Cardiac muscle cell (in vitro differentiated cells and primary cell): ENCODE measurements at regions not wholly inside any gene's neighbourhood (a gene's known extent, or its start where the extent isn't known, plus 50 kb on each side); places are given as distances from the start of the nearest gene placed in this dataset.
"Not testable (repeated sequence)": the region's sequence is repeated elsewhere in the genome, so short reads cannot be mapped to it uniquely, and the experiment has no call there.

Experiments used
- DNase-seq, 2 donors: peaks; one replicate each; pipeline versions ENCODE4 v3.0.0 to v3.0.0-alpha.2; 2010 to 2017; ENCODE audit warnings: low read depth in 1 of 2, low spot score in 1 of 2
- H3K27ac ChIP-seq: fragments of 200-600 bp; sonication (generic); 2 replicates; pipeline ENCODE4 v1.5.1; 2016
- H3K27me3 ChIP-seq: fragments of 200-600 bp; sonication (generic); 2 replicates; pipeline ENCODE4 v1.6.0; 2016; ENCODE audit warnings: control low read depth
- H3K36me3 ChIP-seq: fragments of 200-600 bp; sonication (generic); 2 replicates; pipeline ENCODE4 v1.5.1; 2016; ENCODE audit warnings: control low read depth
- H3K4me1 ChIP-seq: fragments of 200-600 bp; sonication (generic); 2 replicates; pipeline ENCODE4 v1.8.1; 2017; ENCODE audit warnings: low read depth, mild to moderate bottlenecking, mixed run types
- H3K4me3 ChIP-seq: fragments of 200-600 bp; sonication (generic); 2 replicates; pipeline ENCODE4 v1.5.1; 2016; ENCODE audit warnings: mild to moderate bottlenecking
- H3K9me3 ChIP-seq: fragments of 200-600 bp; sonication (generic); 2 replicates; pipeline ENCODE4 v1.5.1; 2017; ENCODE audit warnings: low read depth, mild to moderate bottlenecking, control low read depth
- TF ChIP-seq, protein P1 (sequence below): IDR thresholded peaks from 2 replicates; pipeline ENCODE4 v1.5.1; 2012; ENCODE audit warnings: low read depth, mild to moderate bottlenecking, low read length

DNA sequence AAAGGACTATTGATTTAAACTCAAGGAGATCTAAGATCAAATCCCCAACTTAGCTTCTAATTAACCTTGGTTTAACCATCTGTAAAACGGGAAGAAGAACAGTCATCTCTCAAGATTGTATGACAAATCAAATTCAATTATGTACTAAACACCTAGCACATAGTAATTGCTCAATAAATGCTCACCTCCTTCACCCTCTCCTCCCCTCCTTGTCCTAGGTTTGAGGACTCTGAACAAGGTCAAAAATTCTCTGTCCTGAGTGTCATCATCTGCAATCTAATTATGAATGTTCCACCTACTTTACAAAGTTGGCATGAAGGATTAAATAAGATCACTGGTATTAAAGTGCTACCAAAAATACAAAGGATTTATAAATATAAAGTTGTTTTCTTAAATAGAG lies 320.1 kb upstream of the PPARGC1A start:
- Histone ChIP-seq H3K27ac (no peak overlapping the region), H3K36me3 (no peaks in the 10 kb centered on the region), H3K27me3 (no peaks in the 10 kb centered on the region), H3K9me3 (no peaks in the 10 kb centered on the region), H3K4me1 (no peaks in the 10 kb centered on the region), H3K4me3 (no peak overlapping the region)
- DNase-seq, result peak in 1 of 2 donors; percentile 12
- TF ChIP-seq, protein P1, sequence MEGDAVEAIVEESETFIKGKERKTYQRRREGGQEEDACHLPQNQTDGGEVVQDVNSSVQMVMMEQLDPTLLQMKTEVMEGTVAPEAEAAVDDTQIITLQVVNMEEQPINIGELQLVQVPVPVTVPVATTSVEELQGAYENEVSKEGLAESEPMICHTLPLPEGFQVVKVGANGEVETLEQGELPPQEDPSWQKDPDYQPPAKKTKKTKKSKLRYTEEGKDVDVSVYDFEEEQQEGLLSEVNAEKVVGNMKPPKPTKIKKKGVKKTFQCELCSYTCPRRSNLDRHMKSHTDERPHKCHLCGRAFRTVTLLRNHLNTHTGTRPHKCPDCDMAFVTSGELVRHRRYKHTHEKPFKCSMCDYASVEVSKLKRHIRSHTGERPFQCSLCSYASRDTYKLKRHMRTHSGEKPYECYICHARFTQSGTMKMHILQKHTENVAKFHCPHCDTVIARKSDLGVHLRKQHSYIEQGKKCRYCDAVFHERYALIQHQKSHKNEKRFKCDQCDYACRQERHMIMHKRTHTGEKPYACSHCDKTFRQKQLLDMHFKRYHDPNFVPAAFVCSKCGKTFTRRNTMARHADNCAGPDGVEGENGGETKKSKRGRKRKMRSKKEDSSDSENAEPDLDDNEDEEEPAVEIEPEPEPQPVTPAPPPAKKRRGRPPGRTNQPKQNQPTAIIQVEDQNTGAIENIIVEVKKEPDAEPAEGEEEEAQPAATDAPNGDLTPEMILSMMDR, result no peak

DNA sequence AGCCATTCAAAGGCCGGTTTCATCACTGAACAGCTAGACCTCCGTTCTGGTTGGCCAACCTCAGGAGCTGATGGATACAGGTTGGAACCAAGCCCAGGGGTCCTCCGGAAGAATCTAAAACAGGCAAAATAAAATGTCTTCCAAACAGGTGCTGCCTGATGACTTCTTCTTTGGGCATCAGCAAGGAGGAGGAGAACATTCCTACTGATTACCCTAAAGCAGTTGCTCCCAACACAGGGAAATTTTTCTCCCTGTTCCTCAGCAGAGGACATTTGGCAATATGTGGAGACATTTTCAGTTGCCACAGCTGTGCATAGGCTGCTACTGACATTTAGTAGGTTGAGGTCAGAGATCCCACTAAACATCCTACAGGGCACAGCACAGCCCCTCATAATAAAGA lies 319.3 kb upstream of the PPARGC1A start:
- DNase-seq, result no peak
- Histone ChIP-seq H3K9me3 (no peaks in the 10 kb centered on the region), H3K36me3 (no peaks in the 10 kb centered on the region), H3K4me3 (no peak overlapping the region), H3K27ac (no peak overlapping the region), H3K27me3 (no peaks in the 10 kb centered on the region), H3K4me1 (no peaks in the 10 kb centered on the region)
- TF ChIP-seq, protein P1, result no peak

DNA sequence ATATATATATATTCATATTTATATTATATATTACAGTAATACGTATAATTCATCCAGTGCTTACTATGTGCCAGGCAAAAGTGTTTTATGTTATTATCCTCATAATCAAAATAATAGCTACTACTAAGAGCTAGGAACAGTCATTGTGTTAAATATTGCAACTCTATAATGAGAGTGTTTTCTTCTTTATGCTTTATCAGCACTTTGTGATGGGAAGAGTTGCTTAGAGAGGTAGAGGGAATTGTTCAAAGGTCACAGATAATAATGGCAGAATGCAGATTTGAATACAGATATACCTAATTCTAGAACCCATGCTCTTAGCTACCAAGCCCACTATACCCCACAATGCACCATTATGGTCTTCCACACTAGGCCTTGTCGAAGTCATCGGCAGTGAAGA lies 318.8 kb upstream of the PPARGC1A start:
- Histone ChIP-seq H3K36me3 (no peaks in the 10 kb centered on the region), H3K9me3 (no peaks in the 10 kb centered on the region), H3K4me3 (no peak overlapping the region), H3K27me3 (no peaks in the 10 kb centered on the region), H3K27ac (no peak overlapping the region), H3K4me1 (no peaks in the 10 kb centered on the region)
- DNase-seq, result no peak
- TF ChIP-seq, protein P1, result no peak

DNA sequence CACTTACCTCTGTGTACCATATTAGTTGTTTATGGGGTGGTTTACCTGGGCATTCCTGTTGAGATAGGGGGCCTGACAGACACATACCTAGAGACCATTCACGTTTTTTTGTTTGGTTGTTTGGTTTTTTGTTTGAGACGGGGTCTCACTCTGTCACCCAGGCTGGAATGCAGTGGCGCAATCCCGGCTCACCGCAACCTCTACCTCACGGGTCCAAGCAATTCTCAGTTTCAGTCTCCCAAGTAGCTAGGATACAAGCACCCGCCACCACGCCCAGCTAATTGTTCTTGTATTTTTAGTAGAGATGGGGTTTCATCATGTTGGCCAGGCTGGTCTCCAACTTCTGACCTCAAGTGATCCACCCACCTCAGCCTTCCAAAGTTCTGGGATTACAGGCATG lies 314.9 kb upstream of the PPARGC1A start:
- DNase-seq, H3K27me3 ChIP-seq, H3K36me3 ChIP-seq, H3K4me1 ChIP-seq, H3K4me3 ChIP-seq, H3K9me3 ChIP-seq, H3K27ac ChIP-seq: not testable (repeated sequence)

DNA sequence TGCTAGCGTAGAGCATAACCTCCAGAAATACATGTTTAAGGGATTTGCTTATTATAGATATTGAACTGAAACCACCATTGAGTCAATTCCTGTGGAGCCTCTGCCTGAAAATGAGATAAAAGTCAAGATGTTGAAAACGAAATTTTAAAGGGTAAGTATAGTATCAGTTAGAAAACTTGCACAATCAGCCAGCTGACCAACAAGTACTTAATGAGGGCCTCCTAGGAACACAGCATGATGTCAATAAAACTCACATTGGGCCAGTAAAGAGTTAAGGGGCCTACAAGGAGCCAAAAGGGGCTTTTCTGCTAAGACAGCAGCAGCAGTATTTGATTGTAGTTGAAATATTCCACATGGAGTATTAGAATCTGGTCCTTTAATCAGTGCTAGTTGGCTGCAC lies 314.1 kb upstream of the PPARGC1A start:
- no peaks in the 10 kb centered on the region for H3K27me3 ChIP-seq
- peak in 1 of 2 donors; percentile 19 for DNase-seq
- no peaks in the 10 kb centered on the region for H3K9me3 ChIP-seq
- H3K4me3 ChIP-seq, result no peak overlapping the region
- TF ChIP-seq, protein P1, result no peak
- H3K4me1 ChIP-seq, result no peaks in the 10 kb centered on the region
- no peak overlapping the region for H3K27ac ChIP-seq
- H3K36me3 ChIP-seq, result no peaks in the 10 kb centered on the region

DNA sequence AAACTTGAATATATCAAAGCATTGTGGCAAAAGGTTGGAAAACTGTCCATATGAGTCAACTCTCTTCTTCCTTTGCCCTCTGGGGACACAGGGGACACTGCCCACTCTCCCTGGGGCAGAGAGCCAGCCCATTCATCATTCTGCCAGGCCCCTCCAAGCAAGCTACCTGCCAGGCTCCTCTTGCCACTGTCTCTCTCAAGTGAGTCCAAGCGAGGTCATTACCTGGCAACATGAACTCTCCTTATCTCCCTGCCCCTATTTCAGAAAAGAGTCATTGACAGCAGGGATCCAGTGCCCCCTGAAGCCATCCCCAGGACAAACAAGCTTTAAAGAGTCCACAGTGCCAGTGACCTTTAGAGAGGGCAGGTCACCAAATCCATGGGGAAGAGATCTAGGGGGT lies 312.7 kb upstream of the PPARGC1A start:
- H3K4me1 ChIP-seq, result no peaks in the 10 kb centered on the region
- no peaks in the 10 kb centered on the region for H3K9me3 ChIP-seq
- no peak overlapping the region for H3K27ac ChIP-seq
- no peaks in the 10 kb centered on the region for H3K36me3 ChIP-seq
- no peaks in the 10 kb centered on the region for H3K27me3 ChIP-seq
- H3K4me3 ChIP-seq, result no peak overlapping the region
- TF ChIP-seq, protein P1, result no peak
- no peak for DNase-seq
